Esophagus mucosa (tissue), 1 donor: ENCODE measurements at regions not wholly inside any gene's neighbourhood (a gene's known extent, or its start where the extent isn't known, plus 50 kb on each side); places are given as distances from the start of the nearest gene placed in this dataset.
"Not testable (repeated sequence)": the region's sequence is repeated elsewhere in the genome, so short reads cannot be mapped to it uniquely, and the experiment has no call there.

Source experiments
- ATAC-seq: fragments of 200-7000 bp; cut with Tn5 transposase; one replicate; pipeline ENCODE4 v1.9.1; 2020
- donor health status: DM: yes; HTN: yes; CAD: no.

- not testable (repeated sequence) for ATAC-seq
Measured at GRCh38 chr1:86633306-86633838, 71.0 kb upstream of the SH3GLB1 start.

- ATAC-seq, result no peak
Measured at GRCh38 chr1:86633921-86634320, 70.5 kb upstream of the SH3GLB1 start.

GRCh38 chr1:86636898-86637297 is 67.5 kb upstream of the SH3GLB1 start:
- peak; percentile 99 for ATAC-seq

GRCh38 chr1:86640161-86640670 is 64.2 kb upstream of the SH3GLB1 start:
- no peak for ATAC-seq

- ATAC-seq, result no peak
Measured at GRCh38 chr1:86641318-86641717, 63.1 kb upstream of the SH3GLB1 start.

- ATAC-seq, result not testable (repeated sequence)
Measured at GRCh38 chr1:86644655-86645054, 59.7 kb upstream of the SH3GLB1 start.

GRCh38 chr1:86645851-86646250 is 58.5 kb upstream of the SH3GLB1 start:
- ATAC-seq, result no peak

GRCh38 chr1:86646256-86646655 is 58.1 kb upstream of the SH3GLB1 start:
- peak; percentile 68 for ATAC-seq

- ATAC-seq, result peak; percentile 93
Measured at GRCh38 chr1:86648255-86648654, 56.1 kb upstream of the SH3GLB1 start.

- ATAC-seq, result no peak
Measured at GRCh38 chr1:86649618-86650017, 54.8 kb upstream of the SH3GLB1 start.

- ATAC-seq, result no peak
Measured at GRCh38 chr1:86650065-86650464, 54.3 kb upstream of the SH3GLB1 start.
